Activated naive CD4-positive, alpha-beta T cell treated with anti-CD3 and anti-CD28 coated beads, Interleukin-2, amount 50 U/mL, for 72 hours (primary cell): ENCODE measurements at regions not wholly inside any gene's neighbourhood (a gene's known extent, or its start where the extent isn't known, plus 50 kb on each side); places are given as distances from the start of the nearest gene placed in this dataset.
A peak's percentile ranks its signal among the peaks of the same experiment; 100 is the strongest.

Experiments
- ATAC-seq, 2 donors: fragments of 150-1000 bp; cut with Tn5 transposase; 2 replicates each; pipeline ENCODE4 v1.10.0; 2021; ENCODE audit warnings: mild to moderate bottlenecking in 2 of 2, moderate library complexity in 2 of 2
- DNase-seq, 2 donors: peaks; one replicate each; pipeline ENCODE4 v3.0.0; 2021 to 2022; ENCODE audit warnings: low spot score in 2 of 2
- H3K27ac Mint-ChIP-seq, 2 donors: one replicate each; pipeline ENCODE4 v1.8.0; 2022; ENCODE audit warnings: mild to moderate bottlenecking in 2 of 2, mixed read lengths in 2 of 2
- H3K36me3 Mint-ChIP-seq, 2 donors: one replicate each; pipeline ENCODE4 v1.8.0; 2022; ENCODE audit warnings: mixed read lengths in 2 of 2
- H3K9me3 Mint-ChIP-seq, 2 donors: one replicate each; pipeline ENCODE4 v1.8.0; 2022; ENCODE audit warnings: mixed read lengths in 2 of 2

GRCh38 chr3:16085884-16086608, 88.4 kb upstream of the GALNT15 start:
- Mint-ChIP-seq H3K27ac (no peak overlapping the region), H3K36me3 (peaks cover 6 to 20% of the 10 kb centered on the region in 2 donors), H3K9me3 (peaks cover 11 to 17% of the 10 kb centered on the region in 2 donors)
- DNase-seq = no peak
- ATAC-seq = no peak

GRCh38 chr3:16086690-16087089, 87.8 kb upstream of the GALNT15 start:
- peaks cover 11 to 15% of the 10 kb centered on the region in 2 donors for H3K9me3 Mint-ChIP-seq
- H3K27ac Mint-ChIP-seq = no peak overlapping the region
- H3K36me3 Mint-ChIP-seq = peaks cover 6 to 17% of the 10 kb centered on the region in 2 donors
- ATAC-seq = no peak
- DNase-seq = no peak

- DNase-seq (no peak), ATAC-seq (peak in 1 of 2 donors; percentile 76)
- Mint-ChIP-seq H3K27ac (no peak overlapping the region), H3K9me3 (no peaks in the 10 kb centered on the region), H3K36me3 (no peaks in the 10 kb centered on the region)
These were observed 86.0 kb upstream of the GALNT15 start for GRCh38 chr3:16088496-16088895.

GRCh38 chr3:16089521-16089920, 85.0 kb upstream of the GALNT15 start:
- Mint-ChIP-seq H3K27ac (no peak overlapping the region), H3K36me3 (no peaks in the 10 kb centered on the region), H3K9me3 (no peaks in the 10 kb centered on the region)
- no peak for ATAC-seq
- no peak for DNase-seq

GRCh38 chr3:16090024-16090423, 84.5 kb upstream of the GALNT15 start:
- DNase-seq = no peak
- Mint-ChIP-seq H3K9me3 (no peaks in the 10 kb centered on the region), H3K36me3 (no peaks in the 10 kb centered on the region), H3K27ac (peak overlapping the region in 1 of 2 donors; percentile 65)
- no peak for ATAC-seq

GRCh38 chr3:16090706-16091105, 83.8 kb upstream of the GALNT15 start:
- Mint-ChIP-seq H3K9me3 (no peaks in the 10 kb centered on the region), H3K36me3 (no peaks in the 10 kb centered on the region), H3K27ac (no peak overlapping the region)
- DNase-seq (no peak), ATAC-seq (no peak)

- no peak overlapping the region for H3K27ac Mint-ChIP-seq
- H3K9me3 Mint-ChIP-seq = no peaks in the 10 kb centered on the region
- DNase-seq (no peak), ATAC-seq (no peak)
- H3K36me3 Mint-ChIP-seq = no peaks in the 10 kb centered on the region
These were observed 81.6 kb upstream of the GALNT15 start for GRCh38 chr3:16092923-16093322.

- DNase-seq (peak in 1 of 2 donors; percentile 9), ATAC-seq (peak; percentile 95 to 96)
- H3K27ac Mint-ChIP-seq = peak overlapping the region in 1 of 2 donors; percentile 23
These were observed 72.9 kb upstream of the GALNT15 start for GRCh38 chr3:16101295-16102186.

GRCh38 chr3:16102187-16102561, 72.3 kb upstream of the GALNT15 start:
- Mint-ChIP-seq H3K27ac (no peak overlapping the region), H3K36me3 (peaks cover 0 to 5% of the 10 kb centered on the region in 2 donors), H3K9me3 (peaks cover 6 to 23% of the 10 kb centered on the region in 2 donors)
- ATAC-seq (no peak), DNase-seq (no peak)

More at GRCh38 chr3:16101295-16102186, 72.9 kb upstream of the GALNT15 start:
- Mint-ChIP-seq H3K36me3 (peaks cover 0 to 5% of the 10 kb centered on the region in 2 donors), H3K9me3 (peaks cover 6 to 23% of the 10 kb centered on the region in 2 donors)

GRCh38 chr3:16102905-16103364, 71.5 kb upstream of the GALNT15 start:
- Mint-ChIP-seq H3K36me3 (peaks cover 0 to 5% of the 10 kb centered on the region in 2 donors), H3K9me3 (peaks cover 9 to 29% of the 10 kb centered on the region in 2 donors), H3K27ac (no peak overlapping the region)
- peak; percentile 33 to 52 for ATAC-seq
- no peak for DNase-seq

- DNase-seq (no peak), ATAC-seq (no peak)
- Mint-ChIP-seq H3K9me3 (peaks cover 9 to 30% of the 10 kb centered on the region in 2 donors), H3K27ac (no peak overlapping the region), H3K36me3 (peaks cover 0 to 5% of the 10 kb centered on the region in 2 donors)
These were observed 71.0 kb upstream of the GALNT15 start for GRCh38 chr3:16103472-16103871.

GRCh38 chr3:16104156-16104555, 70.3 kb upstream of the GALNT15 start:
- ATAC-seq (no peak), DNase-seq (no peak)
- no peak overlapping the region for H3K27ac Mint-ChIP-seq
- H3K36me3 Mint-ChIP-seq = peaks cover 0 to 5% of the 10 kb centered on the region in 2 donors
- peaks cover 9 to 30% of the 10 kb centered on the region in 2 donors for H3K9me3 Mint-ChIP-seq

- no peak for ATAC-seq
- Mint-ChIP-seq H3K36me3 (no peaks in the 10 kb centered on the region), H3K9me3 (peaks cover 9 to 29% of the 10 kb centered on the region in 2 donors)
These were observed 68.4 kb upstream of the GALNT15 start for GRCh38 chr3:16106050-16106449.

GRCh38 chr3:16108424-16108823, 66.1 kb upstream of the GALNT15 start:
- no peak for DNase-seq
- Mint-ChIP-seq H3K36me3 (peaks cover 0 to 7% of the 10 kb centered on the region in 2 donors), H3K9me3 (peaks cover 7 to 25% of the 10 kb centered on the region in 2 donors), H3K27ac (no peak overlapping the region)
- ATAC-seq = no peak

More at GRCh38 chr3:16106050-16106449, 68.4 kb upstream of the GALNT15 start:
- no peak for DNase-seq
- no peak overlapping the region for H3K27ac Mint-ChIP-seq

GRCh38 chr3:16109929-16110328, 64.6 kb upstream of the GALNT15 start:
- peaks cover 0 to 12% of the 10 kb centered on the region in 2 donors for H3K36me3 Mint-ChIP-seq
- peaks cover 7 to 30% of the 10 kb centered on the region in 2 donors for H3K9me3 Mint-ChIP-seq
- no peak for ATAC-seq
- DNase-seq = no peak
- H3K27ac Mint-ChIP-seq = no peak overlapping the region

GRCh38 chr3:16112910-16113504, 61.5 kb upstream of the GALNT15 start:
- H3K27ac Mint-ChIP-seq = no peak overlapping the region
- ATAC-seq (peak; percentile 16 to 22), DNase-seq (no peak)
- peaks cover 0 to 12% of the 10 kb centered on the region in 2 donors for H3K36me3 Mint-ChIP-seq
- H3K9me3 Mint-ChIP-seq = peaks cover 4 to 23% of the 10 kb centered on the region in 2 donors

GRCh38 chr3:16113704-16114103, 60.8 kb upstream of the GALNT15 start:
- ATAC-seq (peak; percentile 31 to 72), DNase-seq (no peak)
- H3K9me3 Mint-ChIP-seq = peaks cover 4 to 23% of the 10 kb centered on the region in 2 donors
- H3K27ac Mint-ChIP-seq = no peak overlapping the region
- peaks cover 0 to 12% of the 10 kb centered on the region in 2 donors for H3K36me3 Mint-ChIP-seq
